ENCODE measurements at regions not wholly inside any gene's neighbourhood (a gene's known extent, or its start where the extent isn't known, plus 50 kb on each side); places are given as distances from the start of the nearest gene placed in this dataset.

DNA sequence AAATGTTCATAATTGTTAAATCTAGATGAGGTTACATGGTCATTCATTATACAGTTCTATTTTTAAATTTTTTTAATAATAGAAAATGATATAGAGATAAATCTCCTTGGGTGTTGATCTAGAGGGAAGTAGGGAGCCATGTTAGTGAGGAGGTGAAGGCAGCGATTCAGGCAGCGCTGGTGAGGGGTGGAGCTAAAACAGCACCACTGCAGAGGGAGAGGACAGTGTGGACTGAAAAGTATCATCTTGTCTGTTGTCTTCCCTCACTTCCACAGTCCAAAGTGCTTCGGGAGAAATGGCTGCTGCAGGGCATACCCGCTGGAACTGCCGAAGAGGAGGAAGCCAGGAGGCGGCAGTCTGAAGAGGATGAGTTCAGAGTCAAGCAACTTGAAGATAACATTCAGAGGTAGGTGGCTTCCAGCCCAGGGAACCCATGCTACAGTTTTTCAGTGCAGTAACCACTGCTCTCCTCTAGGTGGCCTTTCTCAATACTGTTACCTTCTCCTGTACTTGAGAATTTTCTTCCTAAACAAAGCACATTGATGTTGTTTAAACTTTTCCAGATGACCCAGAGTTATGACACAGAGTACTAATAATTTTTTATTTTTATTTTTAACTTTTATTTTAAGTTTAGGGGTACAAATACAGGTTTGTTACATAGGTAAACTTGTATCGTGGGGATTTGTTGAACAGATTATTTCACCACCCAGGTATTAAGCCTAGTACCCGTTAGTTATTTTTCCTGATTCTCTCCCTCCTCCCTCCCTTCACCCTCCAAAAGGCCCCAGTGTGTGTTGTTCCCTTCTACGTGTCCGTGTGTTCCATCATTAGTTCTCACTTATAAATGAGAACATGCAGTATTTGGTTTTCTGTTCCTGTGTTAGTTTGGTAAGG lies 100.5 kb downstream of the PALM2AKAP2 start:
- H3K4me3 ChIP-seq (ENCODE audit: low read depth, low read length): no peak overlapping the region
- no peak overlapping the region for H3K27ac ChIP-seq (ENCODE audit: low read depth, low read length)
- no peaks in the 10 kb centered on the region for H3K36me3 ChIP-seq (ENCODE audit: control insufficient read depth, insufficient read depth, low read length)
- no peaks in the 10 kb centered on the region for H3K9me3 ChIP-seq (ENCODE audit: control insufficient read depth, insufficient read depth, low read depth, low read length)
- no peaks in the 10 kb centered on the region for H3K27me3 ChIP-seq (ENCODE audit: control insufficient read depth, insufficient read depth, low read length)
- H3K9ac ChIP-seq (ENCODE audit: low read length): no peak overlapping the region
- H3K4me1 ChIP-seq (ENCODE audit: control insufficient read depth, insufficient read depth, low read length): peaks cover under 1% of the 10 kb centered on the region; the same call in 1 of the 2 replicates

DNA sequence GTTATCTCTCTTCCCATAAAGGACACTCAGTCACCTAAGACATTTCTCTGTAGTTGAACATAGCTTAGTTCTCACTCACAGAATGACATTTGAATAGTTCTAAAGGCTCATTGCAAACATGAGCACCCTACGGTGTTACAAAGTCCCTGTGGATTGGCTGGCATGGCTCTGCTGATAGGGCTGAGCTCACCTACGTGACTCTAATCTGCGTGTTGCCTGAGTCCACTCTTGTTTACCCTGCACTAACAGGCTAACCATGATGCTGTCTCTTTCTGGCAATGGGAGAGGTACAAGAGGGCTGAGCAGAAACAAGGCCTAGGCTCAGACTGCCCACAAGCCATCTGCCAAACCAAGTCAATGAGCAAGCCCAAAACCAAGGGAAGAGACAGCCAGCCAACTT lies 103.6 kb downstream of the PALM2AKAP2 start:
- H3K9ac ChIP-seq (ENCODE audit: low read length): no peak overlapping the region
- H3K36me3 ChIP-seq (ENCODE audit: control insufficient read depth, insufficient read depth, low read length): no peaks in the 10 kb centered on the region
- H3K27ac ChIP-seq (ENCODE audit: low read depth, low read length): no peak overlapping the region
- H3K4me3 ChIP-seq (ENCODE audit: low read depth, low read length): no peak overlapping the region
- no peaks in the 10 kb centered on the region for H3K9me3 ChIP-seq (ENCODE audit: control insufficient read depth, insufficient read depth, low read depth, low read length)
- H3K4me1 ChIP-seq (ENCODE audit: control insufficient read depth, insufficient read depth, low read length): peaks cover 8% of the 10 kb centered on the region
- no peaks in the 10 kb centered on the region for H3K27me3 ChIP-seq (ENCODE audit: control insufficient read depth, insufficient read depth, low read length)

DNA sequence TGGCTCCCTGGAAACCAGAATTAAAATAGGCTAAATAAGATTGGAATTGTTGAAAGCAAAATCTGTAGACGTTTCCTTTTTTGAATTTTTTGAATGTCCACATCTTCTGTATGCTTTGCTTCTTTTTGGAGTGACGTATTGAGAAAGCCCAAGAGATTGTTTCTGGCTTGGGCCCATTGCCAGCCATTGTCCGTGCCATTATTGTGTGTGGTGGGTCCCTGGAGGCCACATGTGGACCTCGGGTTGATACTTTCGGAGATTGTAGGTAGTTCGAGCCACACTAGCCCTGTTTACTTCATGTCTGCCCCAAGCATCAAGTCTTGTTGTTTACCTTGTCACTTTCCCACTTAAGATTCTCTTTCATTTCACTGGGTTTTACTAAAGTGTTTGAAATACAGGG lies 106.0 kb downstream of the PALM2AKAP2 start:
- Histone ChIP-seq H3K27me3 (ENCODE audit: control insufficient read depth, insufficient read depth, low read length) (no peaks in the 10 kb centered on the region), H3K4me3 (ENCODE audit: low read depth, low read length) (no peak overlapping the region), H3K9ac (ENCODE audit: low read length) (no peak overlapping the region), H3K9me3 (ENCODE audit: control insufficient read depth, insufficient read depth, low read depth, low read length) (no peaks in the 10 kb centered on the region), H3K27ac (ENCODE audit: low read depth, low read length) (no peak overlapping the region), H3K4me1 (ENCODE audit: control insufficient read depth, insufficient read depth, low read length) (peaks cover 8% of the 10 kb centered on the region), H3K36me3 (ENCODE audit: control insufficient read depth, insufficient read depth, low read length) (no peaks in the 10 kb centered on the region)

DNA sequence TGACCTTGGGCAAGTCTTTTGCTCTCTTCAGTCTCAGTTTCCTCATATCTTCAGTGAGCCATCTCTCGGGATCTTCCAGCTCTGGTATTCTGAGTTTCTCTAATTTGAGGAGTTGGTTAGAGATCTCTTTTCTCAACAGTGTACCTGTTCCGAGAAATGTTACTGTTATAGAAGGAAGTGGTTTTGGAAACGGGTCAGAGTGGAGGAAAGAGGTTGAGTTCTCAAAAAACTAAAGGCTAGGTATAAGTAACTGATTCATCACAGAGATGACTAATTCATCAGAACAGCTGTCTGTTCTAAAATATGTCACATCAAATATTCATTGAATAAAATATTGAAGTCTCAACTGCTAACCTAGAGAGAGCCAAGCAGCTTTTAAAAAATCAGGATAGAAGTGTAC lies 106.6 kb downstream of the PALM2AKAP2 start:
- no peak overlapping the region for H3K4me3 ChIP-seq (ENCODE audit: low read depth, low read length)
- H3K9ac ChIP-seq (ENCODE audit: low read length): no peak overlapping the region
- H3K27ac ChIP-seq (ENCODE audit: low read depth, low read length): no peak overlapping the region
- no peaks in the 10 kb centered on the region for H3K36me3 ChIP-seq (ENCODE audit: control insufficient read depth, insufficient read depth, low read length)
- no peaks in the 10 kb centered on the region for H3K9me3 ChIP-seq (ENCODE audit: control insufficient read depth, insufficient read depth, low read depth, low read length)
- H3K27me3 ChIP-seq (ENCODE audit: control insufficient read depth, insufficient read depth, low read length): no peaks in the 10 kb centered on the region
- H3K4me1 ChIP-seq (ENCODE audit: control insufficient read depth, insufficient read depth, low read length): peaks cover 8% of the 10 kb centered on the region

DNA sequence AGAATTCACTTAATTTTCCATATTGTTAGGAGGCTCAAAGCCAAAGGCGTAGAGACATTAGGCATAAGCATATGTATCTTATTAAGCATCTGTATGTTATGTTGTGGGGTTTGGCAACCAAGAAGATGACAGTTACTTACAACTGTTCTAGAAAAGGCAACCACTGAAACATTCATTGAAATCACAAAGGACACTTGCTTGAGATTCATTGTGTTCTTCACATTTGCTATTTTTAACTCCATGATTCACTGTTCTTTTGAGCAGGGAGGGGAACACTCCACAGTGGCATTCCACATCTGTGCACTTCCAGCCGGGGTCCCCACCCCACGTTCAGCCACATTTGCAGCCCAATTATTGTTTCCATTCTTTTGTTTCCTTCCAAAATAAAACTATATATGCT lies 107.1 kb downstream of the PALM2AKAP2 start:
- no peaks in the 10 kb centered on the region for H3K9me3 ChIP-seq (ENCODE audit: control insufficient read depth, insufficient read depth, low read depth, low read length)
- no peak overlapping the region for H3K27ac ChIP-seq (ENCODE audit: low read depth, low read length)
- no peak overlapping the region for H3K9ac ChIP-seq (ENCODE audit: low read length)
- H3K27me3 ChIP-seq (ENCODE audit: control insufficient read depth, insufficient read depth, low read length): no peaks in the 10 kb centered on the region
- H3K36me3 ChIP-seq (ENCODE audit: control insufficient read depth, insufficient read depth, low read length): no peaks in the 10 kb centered on the region
- H3K4me3 ChIP-seq (ENCODE audit: low read depth, low read length): no peak overlapping the region
- H3K4me1 ChIP-seq (ENCODE audit: control insufficient read depth, insufficient read depth, low read length): peaks cover 8% of the 10 kb centered on the region

DNA sequence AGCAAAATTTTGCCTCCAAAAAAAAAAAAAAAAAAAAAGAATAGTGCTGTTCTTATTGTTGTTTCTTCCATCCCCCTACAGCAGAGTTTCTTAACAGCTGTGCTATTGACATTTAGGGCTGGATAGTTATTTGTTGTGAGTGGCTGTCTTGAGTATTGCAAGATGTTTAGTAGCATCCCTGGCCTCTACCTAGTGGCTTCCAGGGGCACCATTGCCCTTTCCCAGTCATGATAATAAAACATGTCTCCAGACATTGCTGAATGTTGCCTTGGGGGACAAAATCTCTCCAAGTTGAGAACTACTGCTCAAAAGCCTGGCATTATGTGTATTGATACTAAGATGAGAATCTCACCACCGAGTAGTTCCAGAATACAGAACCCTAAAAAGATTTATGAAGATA lies 108.7 kb downstream of the PALM2AKAP2 start:
- no peaks in the 10 kb centered on the region for H3K27me3 ChIP-seq (ENCODE audit: control insufficient read depth, insufficient read depth, low read length)
- H3K27ac ChIP-seq (ENCODE audit: low read depth, low read length): no peak overlapping the region
- H3K4me3 ChIP-seq (ENCODE audit: low read depth, low read length): no peak overlapping the region
- peaks cover 8% of the 10 kb centered on the region for H3K4me1 ChIP-seq (ENCODE audit: control insufficient read depth, insufficient read depth, low read length)
- H3K36me3 ChIP-seq (ENCODE audit: control insufficient read depth, insufficient read depth, low read length): no peaks in the 10 kb centered on the region
- no peak overlapping the region for H3K9ac ChIP-seq (ENCODE audit: low read length)
- H3K9me3 ChIP-seq (ENCODE audit: control insufficient read depth, insufficient read depth, low read depth, low read length): no peaks in the 10 kb centered on the region

DNA sequence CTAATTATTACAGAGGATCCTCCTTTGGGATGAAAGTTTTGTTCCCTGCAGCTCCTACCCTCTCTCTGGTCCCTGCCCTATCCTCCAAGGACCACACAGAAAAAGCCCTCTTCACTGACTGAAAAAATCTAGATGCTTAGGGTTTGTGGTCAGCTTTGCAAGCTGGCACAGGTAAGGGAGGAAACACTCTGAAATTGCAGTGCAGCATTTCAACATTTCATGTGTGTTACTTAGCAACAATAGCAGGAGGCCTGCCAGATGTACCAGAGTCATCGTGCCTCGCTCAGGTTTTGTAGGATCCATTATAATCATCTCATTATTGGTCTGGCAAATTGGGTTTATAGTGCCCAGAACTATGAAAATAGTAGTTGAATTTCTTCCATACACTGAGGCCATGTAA lies 109.5 kb downstream of the PALM2AKAP2 start:
- Histone ChIP-seq H3K27me3 (ENCODE audit: control insufficient read depth, insufficient read depth, low read length) (no peaks in the 10 kb centered on the region), H3K36me3 (ENCODE audit: control insufficient read depth, insufficient read depth, low read length) (no peaks in the 10 kb centered on the region), H3K27ac (ENCODE audit: low read depth, low read length) (no peak overlapping the region), H3K4me3 (ENCODE audit: low read depth, low read length) (no peak overlapping the region), H3K9me3 (ENCODE audit: control insufficient read depth, insufficient read depth, low read depth, low read length) (no peaks in the 10 kb centered on the region), H3K9ac (ENCODE audit: low read length) (no peak overlapping the region), H3K4me1 (ENCODE audit: control insufficient read depth, insufficient read depth, low read length) (peaks cover 8% of the 10 kb centered on the region)

DNA sequence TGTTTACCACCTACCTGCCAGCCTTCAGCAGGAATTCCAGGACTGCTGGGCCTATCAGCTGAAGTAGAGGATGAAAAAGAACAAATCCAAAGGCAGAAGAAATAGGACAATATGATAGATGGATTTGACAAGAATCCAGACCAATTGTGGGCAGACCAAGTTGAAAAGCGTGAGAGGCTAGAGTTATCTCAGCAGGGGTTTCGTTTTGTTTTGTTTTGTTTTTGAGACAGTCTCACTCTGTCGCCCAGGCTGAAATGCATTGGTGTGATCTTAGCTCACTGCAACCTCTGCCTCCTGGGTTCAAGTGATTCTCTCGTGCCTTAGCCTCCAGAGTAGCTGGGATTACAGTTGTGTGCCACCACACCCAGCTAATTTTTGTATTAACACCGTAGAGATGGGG lies 113.2 kb downstream of the PALM2AKAP2 start:
- H3K4me3 ChIP-seq (ENCODE audit: low read depth, low read length): no peak overlapping the region
- H3K27me3 ChIP-seq (ENCODE audit: control insufficient read depth, insufficient read depth, low read length): no peaks in the 10 kb centered on the region
- H3K27ac ChIP-seq (ENCODE audit: low read depth, low read length): no peak overlapping the region
- H3K4me1 ChIP-seq (ENCODE audit: control insufficient read depth, insufficient read depth, low read length): no peaks in the 10 kb centered on the region; the same call in 1 of the 2 replicates
- H3K9ac ChIP-seq (ENCODE audit: low read length): no peak overlapping the region
- no peaks in the 10 kb centered on the region for H3K36me3 ChIP-seq (ENCODE audit: control insufficient read depth, insufficient read depth, low read length)
- no peaks in the 10 kb centered on the region for H3K9me3 ChIP-seq (ENCODE audit: control insufficient read depth, insufficient read depth, low read depth, low read length)

DNA sequence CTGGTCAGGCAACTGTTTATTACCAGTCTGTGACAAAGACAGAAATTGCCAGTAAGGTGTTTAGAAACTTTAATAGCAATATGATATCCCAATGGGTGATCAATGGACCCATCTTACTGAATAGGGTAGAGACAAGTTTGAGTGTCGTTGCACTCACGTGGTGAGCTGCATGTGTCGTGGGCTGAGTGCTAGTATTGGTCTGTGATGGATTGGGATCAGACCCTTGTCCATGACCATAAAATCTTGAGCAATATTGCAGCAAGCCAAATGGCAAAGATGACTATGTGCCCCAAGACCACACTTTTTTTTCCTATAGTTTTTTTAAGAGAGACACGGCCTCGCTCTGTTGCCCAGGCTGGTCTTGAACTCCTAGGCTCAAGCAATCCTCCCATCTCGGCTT lies 114.5 kb downstream of the PALM2AKAP2 start:
- Histone ChIP-seq H3K9ac (ENCODE audit: low read length) (no peak overlapping the region), H3K9me3 (ENCODE audit: control insufficient read depth, insufficient read depth, low read depth, low read length) (no peaks in the 10 kb centered on the region), H3K4me1 (ENCODE audit: control insufficient read depth, insufficient read depth, low read length) (no peaks in the 10 kb centered on the region; the same call in 1 of the 2 replicates), H3K27ac (ENCODE audit: low read depth, low read length) (no peak overlapping the region), H3K36me3 (ENCODE audit: control insufficient read depth, insufficient read depth, low read length) (no peaks in the 10 kb centered on the region), H3K4me3 (ENCODE audit: low read depth, low read length) (no peak overlapping the region), H3K27me3 (ENCODE audit: control insufficient read depth, insufficient read depth, low read length) (no peaks in the 10 kb centered on the region)

DNA sequence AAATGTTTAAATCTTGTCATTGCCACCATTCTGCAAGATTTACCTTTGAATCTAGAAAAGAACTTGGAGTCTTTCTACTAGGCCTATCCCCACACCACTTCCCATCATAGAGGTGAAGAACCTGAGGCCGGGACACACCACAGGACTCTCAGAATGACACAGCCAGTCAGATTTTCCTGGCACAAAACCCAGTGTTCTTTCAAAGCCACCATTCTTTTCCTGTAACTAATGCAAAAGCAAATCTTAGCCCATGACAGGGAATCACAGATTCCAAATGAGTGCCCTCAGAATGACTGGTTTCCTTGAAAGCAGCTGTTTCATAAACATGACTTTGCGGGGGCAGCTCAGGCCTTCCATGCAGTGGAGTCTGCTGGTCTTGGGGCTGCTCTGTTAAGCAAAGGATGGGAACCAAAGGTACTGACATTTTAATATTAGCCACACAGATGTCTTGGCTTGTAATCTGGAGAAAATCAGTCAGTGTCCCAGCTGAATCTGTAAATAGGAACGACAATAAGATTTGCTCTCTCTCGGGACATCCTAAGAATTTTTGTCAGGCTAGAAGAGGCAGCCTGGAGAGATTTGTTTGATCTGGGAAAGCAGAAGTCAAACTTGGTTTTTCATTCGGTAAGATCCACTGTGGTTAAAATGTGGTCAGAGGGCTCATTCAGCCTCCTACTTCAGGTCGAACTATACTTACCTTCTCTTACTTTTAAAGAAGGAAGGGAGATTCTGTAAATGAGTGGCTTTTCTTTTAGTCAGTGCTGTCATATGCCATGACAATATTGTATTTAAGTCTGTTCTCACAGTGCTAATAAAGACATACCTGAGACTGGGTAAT lies 115.1 kb downstream of the PALM2AKAP2 start:
- no peaks in the 10 kb centered on the region for H3K9me3 ChIP-seq (ENCODE audit: control insufficient read depth, insufficient read depth, low read depth, low read length)
- no peak overlapping the region for H3K9ac ChIP-seq (ENCODE audit: low read length)
- no peak overlapping the region for H3K4me3 ChIP-seq (ENCODE audit: low read depth, low read length)
- no peaks in the 10 kb centered on the region for H3K27me3 ChIP-seq (ENCODE audit: control insufficient read depth, insufficient read depth, low read length)
- H3K36me3 ChIP-seq (ENCODE audit: control insufficient read depth, insufficient read depth, low read length): no peaks in the 10 kb centered on the region
- no peaks in the 10 kb centered on the region; the same call in 1 of the 2 replicates for H3K4me1 ChIP-seq (ENCODE audit: control insufficient read depth, insufficient read depth, low read length)
- no peak overlapping the region for H3K27ac ChIP-seq (ENCODE audit: low read depth, low read length)

DNA sequence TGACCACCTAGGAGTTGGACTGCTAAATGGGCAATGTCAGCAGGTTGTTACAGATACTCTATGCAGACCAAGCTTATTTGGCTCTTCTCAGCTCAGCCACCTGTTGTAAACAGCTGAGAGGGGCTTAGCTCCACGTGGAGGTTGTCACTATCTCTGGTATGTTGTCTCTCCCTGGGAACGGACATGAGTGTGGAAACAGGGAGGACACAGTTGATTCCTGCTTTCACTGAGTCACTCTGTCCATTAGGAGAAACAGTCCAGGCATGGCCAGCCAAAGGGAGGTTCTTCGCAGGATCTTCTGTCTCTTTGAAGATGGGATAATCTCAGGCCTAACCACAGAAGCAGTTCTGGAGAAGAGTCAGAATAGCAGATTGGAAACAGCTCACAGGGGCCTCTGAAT lies 121.2 kb downstream of the PALM2AKAP2 start:
- H3K4me3 ChIP-seq (ENCODE audit: low read depth, low read length): no peak overlapping the region
- no peaks in the 10 kb centered on the region for H3K36me3 ChIP-seq (ENCODE audit: control insufficient read depth, insufficient read depth, low read length)
- no peaks in the 10 kb centered on the region for H3K9me3 ChIP-seq (ENCODE audit: control insufficient read depth, insufficient read depth, low read depth, low read length)
- no peak overlapping the region for H3K27ac ChIP-seq (ENCODE audit: low read depth, low read length)
- no peaks in the 10 kb centered on the region for H3K4me1 ChIP-seq (ENCODE audit: control insufficient read depth, insufficient read depth, low read length)
- no peaks in the 10 kb centered on the region for H3K27me3 ChIP-seq (ENCODE audit: control insufficient read depth, insufficient read depth, low read length)
- H3K9ac ChIP-seq (ENCODE audit: low read length): no peak overlapping the region

All from HUES6 (cell line).